ENCODE measurements at regions not wholly inside any gene's neighbourhood (a gene's known extent, or its start where the extent isn't known, plus 50 kb on each side); places are given as distances from the start of the nearest gene placed in this dataset.
"Not testable (repeated sequence)": the region's sequence is repeated elsewhere in the genome, so short reads cannot be mapped to it uniquely, and the experiment has no call there.

DNA sequence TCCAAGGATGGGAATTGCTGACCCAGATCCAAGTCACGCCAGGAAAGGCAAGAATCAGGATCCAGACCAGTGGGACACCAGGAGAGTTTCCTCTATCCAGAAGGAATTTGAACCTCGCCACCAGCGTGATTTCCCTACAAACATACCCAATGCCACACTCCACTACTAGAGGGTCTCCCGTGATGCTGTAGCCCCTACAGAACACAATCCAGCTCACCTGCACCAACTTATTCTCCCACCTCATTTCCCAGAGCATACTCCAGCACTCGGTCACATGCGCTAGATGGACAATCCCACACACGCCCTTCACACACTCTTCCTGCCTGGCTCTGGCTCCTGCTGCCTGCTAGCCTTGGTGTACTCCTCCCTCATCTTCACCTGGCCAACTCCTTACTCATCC is 142.1 kb upstream of the PDE1C start:
- CTCF ChIA-PET: interaction anchor here (1.0 to 9.5 kb wide), 8 partner anchors 7 to 466 kb away, joined by 3 to 255 read pairs (median 8); no protein-coding TSS in a partner anchor
- DNase-seq (ENCODE audit: low read depth, low spot score): no peak
- POLR2A ChIA-PET: no interaction called here
- no peak overlapping the region for H3K4me3 ChIP-seq (ENCODE audit: low read depth, low read length)
- no peak for TF ChIP-seq CTCF (IDR thresholded peaks at IDR 0.05; ENCODE audit: insufficient read depth, low read length, missing control alignments)

GRCh38 chr7:32206987-32207386 is 136.8 kb upstream of the PDE1C start:
- TF ChIP-seq CTCF (IDR thresholded peaks at IDR 0.05; ENCODE audit: insufficient read depth, low read length, missing control alignments): peak; percentile 65
- POLR2A ChIA-PET: interaction anchor here (0.7 kb wide), 1 partner anchor 173 kb away, joined by 6 read pairs; no protein-coding TSS in a partner anchor
- CTCF ChIA-PET: interaction anchor here (0.9 to 9.5 kb wide), 18 partner anchors 9 to 763 kb away, joined by 3 to 255 read pairs (median 4); no protein-coding TSS in a partner anchor
- no peak for DNase-seq (ENCODE audit: low read depth, low spot score)
- H3K4me3 ChIP-seq (ENCODE audit: low read depth, low read length): no peak overlapping the region

DNA sequence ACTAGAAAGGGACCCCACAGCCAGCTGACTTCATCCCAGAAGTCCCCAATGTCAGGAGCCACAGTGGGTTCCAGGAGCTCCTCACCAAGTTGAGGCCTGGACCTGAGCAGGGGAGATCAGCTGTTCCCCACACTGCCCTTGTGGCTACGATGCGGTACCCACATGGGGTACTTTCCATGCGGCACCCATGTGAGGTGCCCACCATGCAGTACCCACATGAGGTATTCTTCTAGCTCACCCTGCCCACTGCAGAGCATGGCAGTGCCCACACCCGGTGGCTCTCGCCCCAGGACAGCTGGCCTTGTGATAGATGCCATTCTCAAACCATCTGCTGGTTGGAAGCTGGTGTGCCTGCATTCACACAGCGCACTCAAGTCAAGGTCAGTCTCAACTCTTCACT is 136.3 kb upstream of the PDE1C start:
- TF ChIP-seq CTCF (IDR thresholded peaks at IDR 0.05; ENCODE audit: insufficient read depth, low read length, missing control alignments): no peak
- ChIA-PET POLR2A (no interaction called here), CTCF (interaction anchor here (1.2 to 9.5 kb wide), 10 partner anchors 9 to 762 kb away, joined by 3 to 255 read pairs (median 22); no protein-coding TSS in a partner anchor)

GRCh38 chr7:32205298-32205824 is 135.2 kb upstream of the PDE1C start:
- CTCF ChIA-PET: interaction anchor here (0.7 to 9.5 kb wide), 32 partner anchors 8 to 1071 kb away, joined by 3 to 206 read pairs (median 5); no protein-coding TSS in a partner anchor
- not testable (repeated sequence) for H3K4me3 ChIP-seq (ENCODE audit: low read depth, low read length)

More for the DNA sequence above, 136.3 kb upstream of the PDE1C start:
- no peak for DNase-seq (ENCODE audit: low read depth, low spot score)
- no peak overlapping the region for H3K4me3 ChIP-seq (ENCODE audit: low read depth, low read length)

DNA sequence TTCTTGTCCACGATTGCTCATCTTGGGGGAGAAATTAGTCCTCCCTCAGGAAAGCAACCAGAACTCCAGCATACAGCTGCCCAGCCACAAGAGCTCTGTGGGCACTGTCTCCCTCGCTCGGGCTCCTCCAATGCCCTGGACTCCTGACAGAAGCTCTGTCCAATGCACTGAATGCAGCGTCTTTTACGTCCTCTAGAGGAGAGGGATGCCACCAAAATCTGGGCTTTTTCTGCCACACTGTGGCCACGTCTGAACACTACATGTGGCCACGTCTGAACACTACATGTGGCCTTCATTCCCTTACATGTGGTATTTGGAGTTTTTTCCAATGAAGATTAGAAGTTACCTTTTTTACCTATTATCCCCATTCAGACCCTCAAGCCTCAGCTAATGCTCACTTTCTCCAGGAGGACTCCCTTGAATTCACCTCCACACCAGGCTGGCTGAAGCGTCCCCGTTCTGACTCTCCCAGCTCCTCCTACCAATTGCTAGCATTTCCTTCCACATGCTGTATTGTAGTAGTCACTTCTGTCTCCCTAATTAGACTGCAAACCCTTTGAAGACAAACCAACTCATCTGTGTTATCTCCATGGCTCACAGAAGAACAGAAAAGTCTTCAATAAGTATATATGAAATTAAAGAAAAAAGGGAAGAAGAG is 134.3 kb upstream of the PDE1C start:
- no peak overlapping the region for H3K4me3 ChIP-seq (ENCODE audit: low read depth, low read length)
- ChIA-PET CTCF (interaction anchor here (0.6 to 9.5 kb wide), 57 partner anchors 9 to 1070 kb away, joined by 3 to 206 read pairs (median 4); no protein-coding TSS in a partner anchor), POLR2A (interaction anchor here (1.3 kb wide), 1 partner anchor 454 kb away, joined by 5 read pairs; no protein-coding TSS in a partner anchor)
- DNase-seq (ENCODE audit: low read depth, low spot score): peak; percentile 40
- peak; percentile 77 for TF ChIP-seq CTCF (IDR thresholded peaks at IDR 0.05; ENCODE audit: insufficient read depth, low read length, missing control alignments)

More at GRCh38 chr7:32205298-32205824, 135.2 kb upstream of the PDE1C start:
- POLR2A ChIA-PET: interaction anchor here (1.3 kb wide), 1 partner anchor 455 kb away, joined by 5 read pairs; no protein-coding TSS in a partner anchor
- not testable (repeated sequence) for DNase-seq (ENCODE audit: low read depth, low spot score)

GRCh38 chr7:32200646-32201045 is 130.4 kb upstream of the PDE1C start:
- TF ChIP-seq CTCF (IDR thresholded peaks at IDR 0.05; ENCODE audit: insufficient read depth, low read length, missing control alignments): no peak
- DNase-seq (ENCODE audit: low read depth, low spot score): no peak
- H3K4me3 ChIP-seq (ENCODE audit: low read depth, low read length): no peak overlapping the region
- ChIA-PET POLR2A (no interaction called here), CTCF (interaction anchor here (1.1 to 1.6 kb wide), 4 partner anchors 9 to 457 kb away, joined by 3 to 7 read pairs (median 4); no protein-coding TSS in a partner anchor)

Data from AG04449 (cell line).